ENCODE measurements at regions not wholly inside any gene's neighbourhood (a gene's known extent, or its start where the extent isn't known, plus 50 kb on each side); places are given as distances from the start of the nearest gene placed in this dataset.

DNA sequence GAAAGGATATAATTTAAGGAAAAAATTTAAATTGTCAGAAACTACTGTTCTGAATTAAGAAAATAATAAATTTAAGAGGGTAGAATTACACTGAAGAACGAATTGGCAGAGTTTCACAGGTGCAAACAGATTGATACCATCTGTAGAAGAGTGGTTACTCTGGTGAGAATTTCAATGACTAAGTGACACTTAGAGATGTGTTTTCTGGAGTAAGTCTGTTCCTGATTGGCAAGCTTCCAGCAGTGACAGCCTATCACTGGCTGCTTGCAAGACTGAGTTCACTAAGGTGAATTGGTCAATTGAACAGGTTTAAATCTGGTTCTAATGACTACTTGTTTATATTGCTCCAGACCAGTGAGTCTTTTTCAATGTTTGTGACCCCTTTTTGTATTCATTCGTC, 838.2 kb upstream of the RGS18 start:
- TF ChIP-seq EZH2 (IDR thresholded peaks at IDR 0.05; ENCODE audit: low read length, missing control alignments): no peak
- TF ChIP-seq, protein P1, sequence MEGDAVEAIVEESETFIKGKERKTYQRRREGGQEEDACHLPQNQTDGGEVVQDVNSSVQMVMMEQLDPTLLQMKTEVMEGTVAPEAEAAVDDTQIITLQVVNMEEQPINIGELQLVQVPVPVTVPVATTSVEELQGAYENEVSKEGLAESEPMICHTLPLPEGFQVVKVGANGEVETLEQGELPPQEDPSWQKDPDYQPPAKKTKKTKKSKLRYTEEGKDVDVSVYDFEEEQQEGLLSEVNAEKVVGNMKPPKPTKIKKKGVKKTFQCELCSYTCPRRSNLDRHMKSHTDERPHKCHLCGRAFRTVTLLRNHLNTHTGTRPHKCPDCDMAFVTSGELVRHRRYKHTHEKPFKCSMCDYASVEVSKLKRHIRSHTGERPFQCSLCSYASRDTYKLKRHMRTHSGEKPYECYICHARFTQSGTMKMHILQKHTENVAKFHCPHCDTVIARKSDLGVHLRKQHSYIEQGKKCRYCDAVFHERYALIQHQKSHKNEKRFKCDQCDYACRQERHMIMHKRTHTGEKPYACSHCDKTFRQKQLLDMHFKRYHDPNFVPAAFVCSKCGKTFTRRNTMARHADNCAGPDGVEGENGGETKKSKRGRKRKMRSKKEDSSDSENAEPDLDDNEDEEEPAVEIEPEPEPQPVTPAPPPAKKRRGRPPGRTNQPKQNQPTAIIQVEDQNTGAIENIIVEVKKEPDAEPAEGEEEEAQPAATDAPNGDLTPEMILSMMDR (conservative IDR thresholded peaks at IDR 0.05 in 1 of 2, IDR thresholded peaks at IDR 0.05 in 1 of 2; ENCODE audit: low read depth in 1 of 2, low read length in 2 of 2): no peak

DNA sequence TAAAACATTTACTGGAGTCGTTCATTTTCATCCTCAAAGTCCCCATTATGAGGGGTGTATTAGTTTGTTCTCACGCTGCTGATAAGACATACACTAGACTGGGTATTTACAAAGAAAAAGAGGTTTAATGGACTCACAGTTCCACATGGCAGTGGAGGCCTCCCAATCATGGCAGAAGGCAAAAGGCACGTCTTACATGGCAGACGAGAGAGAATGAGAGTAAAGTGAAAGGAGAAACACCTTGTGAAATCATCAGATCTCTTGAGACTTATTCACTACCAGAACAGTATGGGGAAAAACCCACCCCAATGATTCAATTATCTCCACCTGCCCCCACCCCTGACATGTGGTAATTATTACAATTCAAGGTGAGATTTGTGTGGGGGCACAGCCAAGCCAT, 830.4 kb upstream of the RGS18 start:
- Histone ChIP-seq H3K36me3 (ENCODE audit: control insufficient read depth, insufficient read depth, low read length) (no peaks in the 10 kb centered on the region), H2AFZ (ENCODE audit: low read length) (no peak overlapping the region), H3K27me3 (ENCODE audit: control insufficient read depth, insufficient read depth, low read length) (no peaks in the 10 kb centered on the region), H3K4me2 (ENCODE audit: extremely low read depth, insufficient read depth, low read length) (no peak overlapping the region), H4K20me1 (ENCODE audit: control insufficient read depth, extremely low read depth, insufficient read depth, low read length) (no peaks in the 10 kb centered on the region), H3K9ac (ENCODE audit: insufficient read depth, low read length) (no peak overlapping the region), H3K4me3 (replicated peaks in 1 of 4; ENCODE audit: control extremely low read depth in 1 of 4, insufficient read depth in 1 of 4, low read depth in 3 of 4, low read length in 4 of 4) (no peak overlapping the region), H3K27ac (ENCODE audit: insufficient read depth, low read length) (no peak overlapping the region), H3K9me3 (ENCODE audit: control insufficient read depth, insufficient read depth, low read depth, low read length) (no peaks in the 10 kb centered on the region), H3K79me2 (ENCODE audit: control insufficient read depth, insufficient read depth, low read length) (no peaks in the 10 kb centered on the region), H3K4me1 (ENCODE audit: control insufficient read depth, extremely low read depth, insufficient read depth, low read length) (no peaks in the 10 kb centered on the region)
- no peak for DNase-seq (ENCODE audit: low read depth in 2 of 2)
- TF ChIP-seq EZH2 (IDR thresholded peaks at IDR 0.05; ENCODE audit: low read length, missing control alignments): no peak
- TF ChIP-seq, protein P1 (conservative IDR thresholded peaks at IDR 0.05 in 1 of 2, IDR thresholded peaks at IDR 0.05 in 1 of 2; ENCODE audit: low read depth in 1 of 2, low read length in 2 of 2): no peak

More for the DNA sequence above, 838.2 kb upstream of the RGS18 start:
- Histone ChIP-seq H4K20me1 (ENCODE audit: control insufficient read depth, extremely low read depth, insufficient read depth, low read length) (no peaks in the 10 kb centered on the region), H3K27ac (ENCODE audit: insufficient read depth, low read length) (no peak overlapping the region), H3K27me3 (ENCODE audit: control insufficient read depth, insufficient read depth, low read length) (no peaks in the 10 kb centered on the region), H2AFZ (ENCODE audit: low read length) (no peak overlapping the region), H3K36me3 (ENCODE audit: control insufficient read depth, insufficient read depth, low read length) (no peaks in the 10 kb centered on the region), H3K4me2 (ENCODE audit: extremely low read depth, insufficient read depth, low read length) (no peak overlapping the region), H3K79me2 (ENCODE audit: control insufficient read depth, insufficient read depth, low read length) (no peaks in the 10 kb centered on the region), H3K9me3 (ENCODE audit: control insufficient read depth, insufficient read depth, low read depth, low read length) (no peaks in the 10 kb centered on the region), H3K4me1 (ENCODE audit: control insufficient read depth, extremely low read depth, insufficient read depth, low read length) (no peaks in the 10 kb centered on the region), H3K4me3 (replicated peaks in 1 of 4; ENCODE audit: control extremely low read depth in 1 of 4, insufficient read depth in 1 of 4, low read depth in 3 of 4, low read length in 4 of 4) (no peak overlapping the region), H3K9ac (ENCODE audit: insufficient read depth, low read length) (no peak overlapping the region)
- DNase-seq (ENCODE audit: low read depth in 2 of 2): peak; percentile 6 to 16

DNA sequence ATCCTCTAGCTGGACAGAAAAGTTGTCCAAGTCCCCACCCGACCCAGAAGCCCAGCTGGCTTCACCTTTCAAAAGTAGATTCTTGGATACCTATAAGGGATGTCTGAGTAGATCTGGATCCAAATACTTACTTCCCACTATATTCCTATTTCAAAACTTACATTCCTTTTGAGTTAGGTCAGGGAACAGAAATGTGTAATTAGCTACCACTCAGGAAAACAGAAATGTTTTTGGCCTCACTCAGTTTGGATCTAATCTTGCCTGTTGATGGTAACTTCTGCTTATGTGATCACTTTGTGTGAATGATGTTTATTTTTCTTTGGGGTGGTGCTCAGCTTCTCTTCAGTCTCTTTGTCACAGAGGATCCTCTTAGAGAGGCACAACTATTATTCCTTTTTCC, 814.4 kb upstream of the RGS18 start:
- Histone ChIP-seq H3K27me3 (ENCODE audit: control insufficient read depth, insufficient read depth, low read length) (no peaks in the 10 kb centered on the region), H3K4me3 (replicated peaks in 1 of 4; ENCODE audit: control extremely low read depth in 1 of 4, insufficient read depth in 1 of 4, low read depth in 3 of 4, low read length in 4 of 4) (no peak overlapping the region), H2AFZ (ENCODE audit: low read length) (no peak overlapping the region), H4K20me1 (ENCODE audit: control insufficient read depth, extremely low read depth, insufficient read depth, low read length) (no peaks in the 10 kb centered on the region), H3K27ac (ENCODE audit: insufficient read depth, low read length) (no peak overlapping the region), H3K4me1 (ENCODE audit: control insufficient read depth, extremely low read depth, insufficient read depth, low read length) (no peaks in the 10 kb centered on the region), H3K36me3 (ENCODE audit: control insufficient read depth, insufficient read depth, low read length) (no peaks in the 10 kb centered on the region), H3K4me2 (ENCODE audit: extremely low read depth, insufficient read depth, low read length) (no peak overlapping the region), H3K9me3 (ENCODE audit: control insufficient read depth, insufficient read depth, low read depth, low read length) (no peaks in the 10 kb centered on the region), H3K79me2 (ENCODE audit: control insufficient read depth, insufficient read depth, low read length) (no peaks in the 10 kb centered on the region), H3K9ac (ENCODE audit: insufficient read depth, low read length) (no peak overlapping the region)
- TF ChIP-seq, protein P1 (conservative IDR thresholded peaks at IDR 0.05 in 1 of 2, IDR thresholded peaks at IDR 0.05 in 1 of 2; ENCODE audit: low read depth in 1 of 2, low read length in 2 of 2): no peak
- no peak for TF ChIP-seq EZH2 (IDR thresholded peaks at IDR 0.05; ENCODE audit: low read length, missing control alignments)
- DNase-seq (ENCODE audit: low read depth in 2 of 2): peak; percentile 65 to 81

Measured in fibroblast of lung (primary cell).